Dendritic cell treated with granulocyte-macrophage colony-stimulating factor and Interleukin-4, amounts not matched to agents 40 ng/mL and 50 ng/mL, for 4 days (primary cell): ENCODE measurements at regions not wholly inside any gene's neighbourhood (a gene's known extent, or its start where the extent isn't known, plus 50 kb on each side); places are given as distances from the start of the nearest gene placed in this dataset.
"Not testable (repeated sequence)": the region's sequence is repeated elsewhere in the genome, so short reads cannot be mapped to it uniquely, and the experiment has no call there.

ENCODE experiments used
- H3K27ac Mint-ChIP-seq: one replicate; pipeline ENCODE4 v1.8.0; 2022; ENCODE audit warnings: mild to moderate bottlenecking, mixed read lengths
- H3K27me3 Mint-ChIP-seq: one replicate; pipeline ENCODE4 v1.8.0; 2022; ENCODE audit warnings: mild to moderate bottlenecking, mixed read lengths
- H3K36me3 Mint-ChIP-seq: one replicate; pipeline ENCODE4 v1.8.0; 2022; ENCODE audit warnings: low read depth, mixed read lengths
- H3K4me1 Mint-ChIP-seq: one replicate; pipeline ENCODE4 v1.8.0; 2022; ENCODE audit warnings: low read depth, mixed read lengths
- H3K4me3 Mint-ChIP-seq: one replicate; pipeline ENCODE4 v1.8.0; 2022; ENCODE audit warnings: mild to moderate bottlenecking, moderate library complexity, mixed read lengths
- H3K9me3 Mint-ChIP-seq: one replicate; pipeline ENCODE4 v1.8.0; 2022; ENCODE audit warnings: mixed read lengths
- intact Hi-C: fragments of 100-400 bp; cut with micrococcal nuclease; formaldehyde crosslinking; loops from one replicate; pipeline ENCODE4 v1.15.0; 2022

GRCh38 chr14:105749870-105750541 is 223.6 kb downstream of the TMEM121 start:
- H3K4me3 Mint-ChIP-seq, H3K27ac Mint-ChIP-seq, H3K27me3 Mint-ChIP-seq, intact Hi-C loops, H3K9me3 Mint-ChIP-seq, H3K36me3 Mint-ChIP-seq: not testable (repeated sequence)
- peaks cover 11% of the 10 kb centered on the region for H3K4me1 Mint-ChIP-seq

GRCh38 chr14:105751291-105751751 is 224.9 kb downstream of the TMEM121 start:
- H3K27me3 Mint-ChIP-seq, H3K4me3 Mint-ChIP-seq, H3K27ac Mint-ChIP-seq, intact Hi-C loops, H3K9me3 Mint-ChIP-seq, H3K36me3 Mint-ChIP-seq: not testable (repeated sequence)
- H3K4me1 Mint-ChIP-seq = peaks cover 11% of the 10 kb centered on the region

- intact Hi-C loops, H3K27ac Mint-ChIP-seq, H3K4me3 Mint-ChIP-seq, H3K36me3 Mint-ChIP-seq, H3K27me3 Mint-ChIP-seq, H3K9me3 Mint-ChIP-seq: not testable (repeated sequence)
- H3K4me1 Mint-ChIP-seq = peaks cover 11% of the 10 kb centered on the region
Measured at GRCh38 chr14:105752420-105752819, 226.0 kb downstream of the TMEM121 start.

GRCh38 chr14:105760691-105761344 is 234.4 kb downstream of the TMEM121 start:
- no peak overlapping the region for H3K27ac Mint-ChIP-seq
- no peaks in the 10 kb centered on the region for H3K27me3 Mint-ChIP-seq
- H3K4me3 Mint-ChIP-seq = no peak overlapping the region
- H3K4me1 Mint-ChIP-seq = no peaks in the 10 kb centered on the region
- H3K36me3 Mint-ChIP-seq = no peaks in the 10 kb centered on the region
- intact Hi-C loops = no loop called here
- no peaks in the 10 kb centered on the region for H3K9me3 Mint-ChIP-seq

GRCh38 chr14:105761345-105761740 is 235.0 kb downstream of the TMEM121 start:
- H3K36me3 Mint-ChIP-seq, H3K4me1 Mint-ChIP-seq, intact Hi-C loops, H3K9me3 Mint-ChIP-seq, H3K27ac Mint-ChIP-seq, H3K27me3 Mint-ChIP-seq, H3K4me3 Mint-ChIP-seq: not testable (repeated sequence)

- Mint-ChIP-seq H3K27me3 (no peaks in the 10 kb centered on the region), H3K4me1 (no peaks in the 10 kb centered on the region), H3K9me3 (no peaks in the 10 kb centered on the region), H3K36me3 (no peaks in the 10 kb centered on the region), H3K27ac (no peak overlapping the region), H3K4me3 (no peak overlapping the region)
- intact Hi-C loops = no loop called here
Measured at GRCh38 chr14:105761842-105762241, 235.5 kb downstream of the TMEM121 start.

GRCh38 chr14:105762262-105762661 is 235.9 kb downstream of the TMEM121 start:
- intact Hi-C loops, H3K4me1 Mint-ChIP-seq, H3K27me3 Mint-ChIP-seq, H3K27ac Mint-ChIP-seq, H3K9me3 Mint-ChIP-seq, H3K36me3 Mint-ChIP-seq, H3K4me3 Mint-ChIP-seq: not testable (repeated sequence)

- H3K36me3 Mint-ChIP-seq, H3K9me3 Mint-ChIP-seq, H3K27me3 Mint-ChIP-seq, intact Hi-C loops, H3K27ac Mint-ChIP-seq, H3K4me3 Mint-ChIP-seq, H3K4me1 Mint-ChIP-seq: not testable (repeated sequence)
Measured at GRCh38 chr14:105764254-105764901, 238.0 kb downstream of the TMEM121 start.

GRCh38 chr14:105765072-105765825 is 238.9 kb downstream of the TMEM121 start:
- H3K4me3 Mint-ChIP-seq, H3K9me3 Mint-ChIP-seq, H3K27me3 Mint-ChIP-seq, H3K4me1 Mint-ChIP-seq, H3K27ac Mint-ChIP-seq, intact Hi-C loops, H3K36me3 Mint-ChIP-seq: not testable (repeated sequence)

GRCh38 chr14:105765893-105766614 is 239.7 kb downstream of the TMEM121 start:
- no peaks in the 10 kb centered on the region for H3K4me1 Mint-ChIP-seq
- no peaks in the 10 kb centered on the region for H3K27me3 Mint-ChIP-seq
- H3K27ac Mint-ChIP-seq = no peak overlapping the region
- H3K9me3 Mint-ChIP-seq = no peaks in the 10 kb centered on the region
- intact Hi-C loops = no loop called here
- H3K4me3 Mint-ChIP-seq = no peak overlapping the region
- no peaks in the 10 kb centered on the region for H3K36me3 Mint-ChIP-seq

- Mint-ChIP-seq H3K9me3 (no peaks in the 10 kb centered on the region), H3K36me3 (no peaks in the 10 kb centered on the region), H3K4me1 (no peaks in the 10 kb centered on the region), H3K27ac (no peak overlapping the region), H3K27me3 (no peaks in the 10 kb centered on the region), H3K4me3 (no peak overlapping the region)
- intact Hi-C loops = no loop called here
Measured at GRCh38 chr14:105767315-105767714, 240.9 kb downstream of the TMEM121 start.

GRCh38 chr14:105768039-105768438 is 241.7 kb downstream of the TMEM121 start:
- H3K9me3 Mint-ChIP-seq, intact Hi-C loops, H3K4me3 Mint-ChIP-seq, H3K4me1 Mint-ChIP-seq, H3K36me3 Mint-ChIP-seq, H3K27me3 Mint-ChIP-seq, H3K27ac Mint-ChIP-seq: not testable (repeated sequence)

GRCh38 chr14:105769061-105769730 is 242.8 kb downstream of the TMEM121 start:
- H3K27me3 Mint-ChIP-seq, H3K27ac Mint-ChIP-seq, H3K4me3 Mint-ChIP-seq, H3K4me1 Mint-ChIP-seq, intact Hi-C loops, H3K36me3 Mint-ChIP-seq, H3K9me3 Mint-ChIP-seq: not testable (repeated sequence)
